ENCODE measurements at regions not wholly inside any gene's neighbourhood (a gene's known extent, or its start where the extent isn't known, plus 50 kb on each side); places are given as distances from the start of the nearest gene placed in this dataset.

DNA sequence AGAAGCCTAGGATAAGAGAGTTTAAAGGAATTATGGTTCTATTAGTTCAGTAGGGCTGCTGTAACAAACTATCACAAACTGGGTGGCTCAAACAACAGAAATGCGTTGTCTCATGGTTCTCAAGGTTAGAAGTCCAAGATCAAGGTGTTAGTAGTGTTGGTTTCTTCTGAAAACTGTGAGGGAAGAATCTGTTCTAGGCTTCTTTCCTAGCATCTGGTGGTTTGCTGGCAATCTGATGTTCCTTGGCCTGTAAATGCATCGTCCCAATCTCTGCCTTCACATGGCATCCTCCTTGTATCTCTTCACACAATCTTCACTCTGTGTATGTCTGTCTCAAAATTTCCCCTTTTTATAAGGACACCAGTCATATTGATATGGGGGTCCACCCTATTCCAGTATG, 76.3 kb downstream of the MDH1 start:
- no peak for TF ChIP-seq EZH2phosphoT487 (IDR thresholded peaks at IDR 0.05; ENCODE audit: borderline replicate concordance, low read depth, low read length)
- TF ChIP-seq CTCF (conservative IDR thresholded peaks at IDR 0.05; ENCODE audit: low read length) = no peak
- DNase-seq (ENCODE audit: low spot score) = no peak
- Histone ChIP-seq H3K27ac (ENCODE audit: low read depth, low read length, poor library complexity, severe bottlenecking) (no peak overlapping the region), H3K4me1 (ENCODE audit: insufficient read depth, low read length, poor library complexity, severe bottlenecking) (no peaks in the 10 kb centered on the region), H3K36me3 (ENCODE audit: insufficient read depth, low read length) (no peaks in the 10 kb centered on the region), H3K9me2 (ENCODE audit: insufficient read depth, low read length) (no peaks in the 10 kb centered on the region), H4K20me1 (ENCODE audit: insufficient read depth, low read length) (no peaks in the 10 kb centered on the region), H3K4me2 (ENCODE audit: low read length) (no peak overlapping the region), H3K79me2 (ENCODE audit: insufficient read depth, low read depth, low read length) (no peaks in the 10 kb centered on the region), H2AFZ (ENCODE audit: low read length) (no peak overlapping the region), H3K4me3 (ENCODE audit: low read depth, low read length, poor library complexity, severe bottlenecking) (no peak overlapping the region), H3K9me3 (ENCODE audit: low read length) (no peaks in the 10 kb centered on the region)
- no TSS peak for BruUV-seq (replicated peaks)
- ChIA-PET POLR2A (interaction anchor here (1.3 kb wide), 1 partner anchor 14 kb away, joined by 4 read pairs; no protein-coding TSS in a partner anchor), CTCF (ENCODE audit: unreplicated experiment) (no interaction called here)
- intact Hi-C loops (cut with micrococcal nuclease; ENCODE audit: unreplicated experiment) = no loop called here

GRCh38 chr2:63665846-63666475, 77.2 kb downstream of the MDH1 start:
- no peak for TF ChIP-seq CTCF (conservative IDR thresholded peaks at IDR 0.05; ENCODE audit: low read length)
- no peak for TF ChIP-seq EZH2phosphoT487 (IDR thresholded peaks at IDR 0.05; ENCODE audit: borderline replicate concordance, low read depth, low read length)
- Histone ChIP-seq H2AFZ (ENCODE audit: low read length) (no peak overlapping the region), H3K4me1 (ENCODE audit: insufficient read depth, low read length, poor library complexity, severe bottlenecking) (no peaks in the 10 kb centered on the region), H3K79me2 (ENCODE audit: insufficient read depth, low read depth, low read length) (no peaks in the 10 kb centered on the region), H3K36me3 (ENCODE audit: insufficient read depth, low read length) (no peaks in the 10 kb centered on the region), H3K9me2 (ENCODE audit: insufficient read depth, low read length) (no peaks in the 10 kb centered on the region), H3K27ac (ENCODE audit: low read depth, low read length, poor library complexity, severe bottlenecking) (no peak overlapping the region), H3K4me2 (ENCODE audit: low read length) (no peak overlapping the region), H3K9me3 (ENCODE audit: low read length) (no peaks in the 10 kb centered on the region), H4K20me1 (ENCODE audit: insufficient read depth, low read length) (no peaks in the 10 kb centered on the region), H3K4me3 (ENCODE audit: low read depth, low read length, poor library complexity, severe bottlenecking) (no peak overlapping the region)
- no peak for DNase-seq (ENCODE audit: low spot score)
- BruUV-seq (replicated peaks) = no TSS peak
- intact Hi-C loops (cut with micrococcal nuclease; ENCODE audit: unreplicated experiment) = no loop called here
- CTCF ChIA-PET (ENCODE audit: unreplicated experiment) = no interaction called here
- POLR2A ChIA-PET = no interaction called here

GRCh38 chr2:63667132-63667700, 78.5 kb downstream of the MDH1 start:
- H3K79me2 ChIP-seq (ENCODE audit: insufficient read depth, low read depth, low read length) = no peaks in the 10 kb centered on the region
- H3K27ac ChIP-seq (ENCODE audit: low read depth, low read length, poor library complexity, severe bottlenecking) = no peak overlapping the region
- no peak overlapping the region for H2AFZ ChIP-seq (ENCODE audit: low read length)
- ChIA-PET POLR2A (interaction anchor here (0.5 kb wide), 1 partner anchor 194 kb away, joined by 3 read pairs; no protein-coding TSS in a partner anchor), CTCF (ENCODE audit: unreplicated experiment) (no interaction called here)
- H3K4me2 ChIP-seq (ENCODE audit: low read length) = no peak overlapping the region
- H3K9me2 ChIP-seq (ENCODE audit: insufficient read depth, low read length) = no peaks in the 10 kb centered on the region
- TF ChIP-seq CTCF (conservative IDR thresholded peaks at IDR 0.05; ENCODE audit: low read length) (no peak), EZH2phosphoT487 (IDR thresholded peaks at IDR 0.05; ENCODE audit: borderline replicate concordance, low read depth, low read length) (no peak)
- no peak overlapping the region for H3K4me3 ChIP-seq (ENCODE audit: low read depth, low read length, poor library complexity, severe bottlenecking)
- H3K36me3 ChIP-seq (ENCODE audit: insufficient read depth, low read length) = no peaks in the 10 kb centered on the region
- H3K4me1 ChIP-seq (ENCODE audit: insufficient read depth, low read length, poor library complexity, severe bottlenecking) = no peaks in the 10 kb centered on the region
- no peak for DNase-seq (ENCODE audit: low spot score)
- no TSS peak for BruUV-seq (replicated peaks)
- intact Hi-C loops (cut with micrococcal nuclease; ENCODE audit: unreplicated experiment) = no loop called here
- no peaks in the 10 kb centered on the region for H3K9me3 ChIP-seq (ENCODE audit: low read length)
- H4K20me1 ChIP-seq (ENCODE audit: insufficient read depth, low read length) = no peaks in the 10 kb centered on the region

Data from OCI-LY7 (cell line).